ENCODE measurements at regions not wholly inside any gene's neighbourhood (a gene's known extent, or its start where the extent isn't known, plus 50 kb on each side); places are given as distances from the start of the nearest gene placed in this dataset.
"Not testable (repeated sequence)": the region's sequence is repeated elsewhere in the genome, so short reads cannot be mapped to it uniquely, and the experiment has no call there.

DNA sequence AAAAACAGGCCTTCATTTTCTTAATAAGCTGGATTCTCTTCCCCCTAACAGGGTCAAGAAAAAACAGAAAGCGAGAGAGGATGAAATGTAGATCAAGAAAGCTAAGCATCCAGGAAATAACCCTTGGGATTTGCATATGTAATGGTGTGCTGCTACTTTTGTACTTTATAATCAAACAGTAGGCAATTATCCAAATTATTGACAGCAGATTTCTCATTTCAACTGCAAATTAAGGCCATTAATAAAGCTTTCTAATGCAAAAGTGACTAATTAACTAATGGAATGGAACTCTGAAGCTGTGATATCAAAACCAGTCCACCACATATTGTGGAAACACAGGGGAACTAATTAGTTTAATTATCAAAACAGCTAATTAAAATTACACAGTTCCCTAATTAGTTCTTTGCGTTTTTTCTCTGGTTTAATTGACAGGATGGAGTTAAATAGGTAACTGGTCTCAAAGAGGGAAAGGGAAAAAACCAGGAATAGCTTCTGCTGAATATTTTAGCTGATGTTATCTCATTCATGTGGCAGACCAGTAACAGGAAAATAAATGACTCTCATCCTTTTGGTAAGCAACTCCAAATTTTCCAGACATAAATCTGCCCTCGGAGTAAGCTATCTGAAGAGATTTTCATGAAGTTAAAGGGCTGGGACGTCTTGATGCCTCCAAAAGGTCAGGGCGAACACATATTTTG, 182.7 kb upstream of the LMO3 start:
- Mint-ChIP-seq H3K4me3 (no peak overlapping the region), H3K9me3 (no peaks in the 10 kb centered on the region), H3K4me1 (no peaks in the 10 kb centered on the region), H3K27ac (no peak overlapping the region), H3K27me3 (ENCODE audit: low read depth) (peaks cover 5% of the 10 kb centered on the region), H3K36me3 (no peaks in the 10 kb centered on the region)
- DNase-seq (ENCODE audit: low spot score in 2 of 2, unreplicated experiment in 2 of 2) = no peak
- TF ChIP-seq CTCF (IDR thresholded peaks at IDR 0.05; ENCODE audit: unreplicated experiment) = no peak

DNA sequence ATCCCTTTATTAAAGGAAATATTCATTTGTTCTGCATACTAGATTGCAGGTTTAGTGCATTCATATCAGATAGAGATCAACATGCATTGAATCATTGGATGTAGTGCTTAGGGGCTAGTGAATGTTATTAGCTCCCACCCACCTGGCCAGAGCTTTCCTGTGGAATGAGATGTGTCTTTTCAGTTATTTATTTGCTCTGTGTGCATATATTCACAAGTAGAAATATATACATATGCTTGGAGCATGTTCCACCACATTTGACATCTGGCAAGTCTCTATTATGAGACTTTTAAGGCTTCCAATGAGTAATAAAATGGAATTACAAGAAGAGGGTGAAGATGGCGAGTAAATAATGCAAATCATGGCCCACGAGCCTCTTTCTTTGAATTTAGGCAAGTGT, 180.0 kb upstream of the LMO3 start:
- Mint-ChIP-seq H3K4me3 (no peak overlapping the region), H3K4me1 (no peaks in the 10 kb centered on the region), H3K36me3 (no peaks in the 10 kb centered on the region), H3K27ac (no peak overlapping the region), H3K27me3 (ENCODE audit: low read depth) (peaks cover 5% of the 10 kb centered on the region), H3K9me3 (peaks cover under 1% of the 10 kb centered on the region)
- no peak for DNase-seq (ENCODE audit: low spot score in 2 of 2, unreplicated experiment in 2 of 2)
- TF ChIP-seq CTCF (IDR thresholded peaks at IDR 0.05; ENCODE audit: unreplicated experiment) = no peak

GRCh38 chr12:16785524-16785923, 179.6 kb upstream of the LMO3 start:
- H3K27me3 Mint-ChIP-seq (ENCODE audit: low read depth) = peaks cover 5% of the 10 kb centered on the region
- no peak for DNase-seq (ENCODE audit: low spot score in 2 of 2, unreplicated experiment in 2 of 2)
- H3K4me1 Mint-ChIP-seq = no peaks in the 10 kb centered on the region
- no peaks in the 10 kb centered on the region for H3K36me3 Mint-ChIP-seq
- TF ChIP-seq CTCF (IDR thresholded peaks at IDR 0.05; ENCODE audit: unreplicated experiment) = no peak
- peaks cover 4% of the 10 kb centered on the region for H3K9me3 Mint-ChIP-seq
- H3K4me3 Mint-ChIP-seq = no peak overlapping the region
- no peak overlapping the region for H3K27ac Mint-ChIP-seq

- not testable (repeated sequence) for H3K27me3 Mint-ChIP-seq (ENCODE audit: low read depth); H3K4me1 Mint-ChIP-seq; DNase-seq (ENCODE audit: low spot score in 2 of 2, unreplicated experiment in 2 of 2); H3K36me3 Mint-ChIP-seq; H3K4me3 Mint-ChIP-seq; H3K27ac Mint-ChIP-seq
- peaks cover 29% of the 10 kb centered on the region for H3K9me3 Mint-ChIP-seq
Observed at GRCh38 chr12:16769129-16769528, 163.2 kb upstream of the LMO3 start.

DNA sequence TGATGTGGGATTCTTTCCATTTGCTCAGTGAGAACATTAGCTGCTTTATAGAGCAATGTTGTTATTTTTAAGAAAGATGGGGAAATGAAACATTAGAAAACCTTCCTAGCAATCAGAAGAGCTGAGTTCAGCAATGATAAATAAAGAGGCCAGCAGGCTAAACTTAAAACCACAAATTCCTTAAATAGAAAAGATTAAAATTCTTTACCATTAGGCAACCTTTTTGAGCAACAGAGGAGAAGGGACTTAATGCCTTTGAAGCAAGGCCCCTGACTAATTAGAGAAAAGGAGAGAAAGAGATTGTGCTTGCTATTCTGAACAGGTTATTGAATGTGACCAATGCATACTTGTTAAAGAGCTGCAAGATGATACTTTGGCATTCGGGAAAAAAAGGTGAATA, 160.8 kb upstream of the LMO3 start:
- no peak for TF ChIP-seq CTCF (IDR thresholded peaks at IDR 0.05; ENCODE audit: unreplicated experiment)
- Mint-ChIP-seq H3K27me3 (ENCODE audit: low read depth) (no peaks in the 10 kb centered on the region), H3K4me1 (no peaks in the 10 kb centered on the region), H3K4me3 (no peak overlapping the region), H3K9me3 (peaks cover 23% of the 10 kb centered on the region), H3K36me3 (no peaks in the 10 kb centered on the region), H3K27ac (no peak overlapping the region)
- no peak for DNase-seq (ENCODE audit: low spot score in 2 of 2, unreplicated experiment in 2 of 2)

DNA sequence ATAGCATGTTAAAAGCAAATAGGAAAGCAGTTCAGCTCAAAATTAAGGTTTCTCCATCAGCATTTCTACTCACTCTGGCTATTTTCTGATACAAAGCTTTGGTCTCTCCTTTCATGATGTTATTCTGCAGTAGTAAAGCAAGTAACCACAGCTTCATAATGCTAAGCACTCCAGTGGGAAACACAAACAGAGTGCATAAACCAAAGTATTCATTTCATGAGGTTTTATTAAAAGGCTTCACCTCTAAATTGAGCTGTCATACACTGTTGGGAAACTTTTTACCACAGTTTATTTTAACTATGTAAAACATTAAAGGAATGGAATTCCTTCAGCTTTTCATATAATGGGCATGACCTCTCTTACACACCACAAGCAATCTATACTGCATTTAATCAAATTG, 157.9 kb upstream of the LMO3 start:
- Mint-ChIP-seq H3K4me1 (no peaks in the 10 kb centered on the region), H3K9me3 (peaks cover 3% of the 10 kb centered on the region), H3K4me3 (no peak overlapping the region), H3K27ac (no peak overlapping the region), H3K27me3 (ENCODE audit: low read depth) (no peaks in the 10 kb centered on the region), H3K36me3 (no peaks in the 10 kb centered on the region)
- no peak for TF ChIP-seq CTCF (IDR thresholded peaks at IDR 0.05; ENCODE audit: unreplicated experiment)
- no peak for DNase-seq (ENCODE audit: low spot score in 2 of 2, unreplicated experiment in 2 of 2)

All from mesothelial cell of epicardium (in vitro differentiated cells).